ENCODE measurements at regions not wholly inside any gene's neighbourhood (a gene's known extent, or its start where the extent isn't known, plus 50 kb on each side); places are given as distances from the start of the nearest gene placed in this dataset.

DNA sequence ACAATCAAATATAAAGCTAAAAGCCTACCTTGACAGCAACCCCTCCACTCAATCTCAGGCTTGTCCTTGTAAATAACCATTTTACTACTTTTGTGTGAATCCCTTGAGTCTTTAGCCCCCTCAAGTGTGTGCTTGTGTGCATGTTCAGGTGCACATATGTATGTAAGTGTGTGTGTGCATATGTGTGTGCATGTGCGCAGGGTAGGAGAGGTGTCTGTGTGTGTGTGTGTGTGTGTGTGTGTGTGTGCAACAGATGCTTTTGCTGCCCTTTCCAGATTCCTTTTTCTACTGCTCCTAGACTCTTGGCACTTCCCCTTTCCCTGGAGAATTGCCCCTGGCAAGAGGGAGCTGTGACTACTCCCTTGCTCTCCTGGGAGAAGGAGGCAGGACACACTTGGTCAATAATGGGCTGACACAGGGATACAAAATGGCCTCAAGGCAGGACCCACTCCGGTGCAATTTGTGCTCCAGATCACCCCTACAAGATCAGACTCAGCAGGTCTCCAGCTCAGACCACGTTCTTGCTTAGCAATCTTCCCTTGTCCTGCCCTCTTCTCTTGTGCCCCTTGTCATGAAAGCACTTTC, 73.4 kb downstream of the IFNG start:
- Histone ChIP-seq H3K36me3 (peaks cover 0 to 7% (median 0%) of the 10 kb centered on the region in 11 experiments; a peak in 1 of 22 replicates), H3K9me3 (replicated peaks in 1 of 11) (peaks cover 38 to 59% (median 48%) of the 10 kb centered on the region in 11 experiments), H4K20me1 (no peaks in the 10 kb centered on the region), H3K4me3 (no peak overlapping the region), H3K9ac (no peak overlapping the region), H3K27ac (no peak overlapping the region), H3K4me2 (no peak overlapping the region), H3K4me1 (peaks cover 0 to 7% (median 2%) of the 10 kb centered on the region in 10 experiments; a peak in 9 of 20 replicates), H3K27me3 (no peaks in the 10 kb centered on the region)
- TF ChIP-seq Cebpa-rat (IDR thresholded peaks at IDR 0.05) = no peak

DNA sequence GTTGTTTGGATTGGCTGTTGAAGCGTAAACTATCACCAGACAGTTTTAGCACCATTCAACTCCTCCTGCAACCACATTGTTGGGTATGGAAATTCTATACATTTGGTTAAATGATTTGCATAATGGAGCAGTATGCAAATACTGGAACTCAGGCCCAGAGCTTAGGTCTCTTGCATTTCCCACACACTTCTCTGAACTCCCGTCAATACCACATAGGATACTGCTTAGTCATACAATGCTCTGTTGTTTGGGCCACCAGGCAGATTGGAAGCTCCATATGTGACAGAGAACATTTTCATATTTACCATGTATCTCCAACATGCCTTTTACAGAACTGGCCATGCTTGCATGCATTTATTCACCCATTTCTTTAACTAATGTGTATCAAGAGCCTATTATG, 78.0 kb downstream of the IFNG start:
- Histone ChIP-seq H3K4me1 (peaks cover 0 to 23% (median 11%) of the 10 kb centered on the region in 10 experiments; a peak in 14 of 20 replicates), H3K4me2 (peak overlapping the region in 3 of 11 experiments; percentile 11 to 66 (median 46); a peak in 4 of 22 replicates), H4K20me1 (no peaks in the 10 kb centered on the region), H3K9ac (no peak overlapping the region), H3K36me3 (peaks cover 0 to 7% (median 0%) of the 10 kb centered on the region in 11 experiments; a peak in 1 of 22 replicates), H3K4me3 (no peak overlapping the region), H3K27me3 (no peaks in the 10 kb centered on the region), H3K27ac (no peak overlapping the region), H3K9me3 (replicated peaks in 1 of 11) (peaks cover 38 to 63% (median 43%) of the 10 kb centered on the region in 11 experiments)
- no peak for TF ChIP-seq Cebpa-rat (IDR thresholded peaks at IDR 0.05)

DNA sequence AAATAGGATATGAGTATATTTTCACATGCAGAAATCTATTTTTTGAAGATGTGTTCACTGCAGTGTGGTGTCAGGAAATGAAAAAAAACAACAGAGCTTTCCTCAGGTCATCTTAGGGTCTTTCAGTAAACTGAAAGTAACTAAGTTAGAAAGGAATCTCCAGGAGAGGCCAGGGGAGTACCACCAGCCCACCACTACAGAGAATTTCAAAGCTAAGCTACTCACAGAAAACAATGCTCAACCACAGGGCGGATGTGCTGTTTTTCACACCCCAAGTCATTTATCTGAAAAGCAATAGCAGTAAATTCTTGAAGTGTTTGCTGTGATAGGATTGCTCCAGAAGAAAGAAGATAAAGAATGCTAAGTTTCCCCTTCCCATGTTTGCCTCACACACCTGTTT, 79.0 kb downstream of the IFNG start:
- H3K9ac ChIP-seq = no peak overlapping the region
- H3K9me3 ChIP-seq (replicated peaks in 1 of 11) = peaks cover 40 to 68% (median 46%) of the 10 kb centered on the region in 11 experiments
- no peak for TF ChIP-seq Cebpa-rat (IDR thresholded peaks at IDR 0.05)
- peaks cover 0 to 7% (median 0%) of the 10 kb centered on the region in 11 experiments; a peak in 1 of 22 replicates for H3K36me3 ChIP-seq
- H3K4me1 ChIP-seq = peaks cover 0 to 23% (median 11%) of the 10 kb centered on the region in 10 experiments; a peak in 14 of 20 replicates
- H3K27ac ChIP-seq = no peak overlapping the region
- H3K4me2 ChIP-seq = peak overlapping the region in 8 of 11 experiments; percentile 11 to 66 (median 48); a peak in 13 of 22 replicates
- no peaks in the 10 kb centered on the region for H3K27me3 ChIP-seq
- no peak overlapping the region for H3K4me3 ChIP-seq
- H4K20me1 ChIP-seq = no peaks in the 10 kb centered on the region

- Histone ChIP-seq H3K4me3 (no peak overlapping the region), H3K4me1 (peaks cover 0 to 23% (median 11%) of the 10 kb centered on the region in 10 experiments; a peak in 14 of 20 replicates), H4K20me1 (no peaks in the 10 kb centered on the region), H3K27ac (no peak overlapping the region), H3K36me3 (peaks cover 0 to 6% (median 0%) of the 10 kb centered on the region in 11 experiments; a peak in 1 of 22 replicates), H3K27me3 (no peaks in the 10 kb centered on the region), H3K9ac (no peak overlapping the region), H3K4me2 (no peak overlapping the region), H3K9me3 (replicated peaks in 1 of 11) (peaks cover 25 to 52% (median 32%) of the 10 kb centered on the region in 11 experiments)
- no peak for TF ChIP-seq Cebpa-rat (IDR thresholded peaks at IDR 0.05)
Measured at GRCh38 chr12:68078737-68079136, 80.8 kb downstream of the IFNG start.

GRCh38 chr12:68075416-68075815, 84.1 kb downstream of the IFNG start:
- Histone ChIP-seq H4K20me1 (no peaks in the 10 kb centered on the region), H3K36me3 (no peaks in the 10 kb centered on the region), H3K4me3 (no peak overlapping the region), H3K27ac (no peak overlapping the region), H3K4me1 (peaks cover 0 to 10% (median 2%) of the 10 kb centered on the region in 10 experiments; a peak in 13 of 20 replicates), H3K4me2 (no peak overlapping the region), H3K9me3 (replicated peaks in 1 of 11) (peaks cover 7 to 27% (median 12%) of the 10 kb centered on the region in 11 experiments; a peak in 19 of 22 replicates), H3K27me3 (no peaks in the 10 kb centered on the region), H3K9ac (no peak overlapping the region)
- TF ChIP-seq Cebpa-rat (IDR thresholded peaks at IDR 0.05) = no peak

DNA sequence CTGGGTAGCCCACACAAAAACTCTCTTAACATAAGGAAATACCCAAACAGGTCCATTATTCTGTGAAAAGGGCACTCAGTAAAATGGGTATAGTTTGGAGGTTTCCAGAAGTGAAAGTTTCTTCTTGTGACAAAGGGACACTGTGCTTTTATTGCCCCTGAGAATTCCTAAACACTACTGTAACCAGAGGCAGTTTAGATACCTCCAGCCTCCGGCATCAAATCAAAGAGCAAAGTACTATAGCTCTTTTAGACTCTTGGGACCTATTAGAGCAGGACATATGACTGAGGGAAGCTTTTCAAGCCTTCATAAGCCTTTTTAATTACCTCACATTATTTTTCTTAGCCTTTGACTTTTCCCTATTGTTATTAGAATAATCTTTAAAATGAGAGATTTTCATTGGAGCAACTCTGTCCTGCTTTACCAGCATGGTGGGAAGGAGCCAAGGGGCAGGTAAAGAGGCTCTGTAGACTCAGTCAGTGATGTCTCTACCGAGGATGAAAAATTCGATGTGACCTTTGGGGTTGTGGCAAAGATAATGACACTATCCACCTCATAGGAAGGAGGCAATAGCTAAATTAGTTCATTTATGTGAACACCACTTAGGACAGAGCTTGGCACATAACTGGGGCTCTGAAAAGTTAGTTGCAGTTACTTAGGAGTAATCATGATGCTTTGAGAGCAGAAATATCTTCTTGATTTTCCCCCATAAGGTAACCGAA, 85.1 kb downstream of the IFNG start:
- H3K9ac ChIP-seq = no peak overlapping the region
- H3K4me3 ChIP-seq = no peak overlapping the region
- TF ChIP-seq Cebpa-rat (IDR thresholded peaks at IDR 0.05) = no peak
- H3K4me1 ChIP-seq = peaks cover 0 to 10% (median 0%) of the 10 kb centered on the region in 10 experiments; a peak in 3 of 20 replicates
- H3K36me3 ChIP-seq = no peaks in the 10 kb centered on the region
- peaks cover 9 to 29% (median 13%) of the 10 kb centered on the region in 11 experiments for H3K9me3 ChIP-seq (replicated peaks in 1 of 11)
- no peaks in the 10 kb centered on the region for H4K20me1 ChIP-seq
- no peak overlapping the region for H3K27ac ChIP-seq
- H3K27me3 ChIP-seq = no peaks in the 10 kb centered on the region
- no peak overlapping the region for H3K4me2 ChIP-seq

GRCh38 chr12:68070957-68071356, 81.7 kb downstream of the IFNG-AS1 start:
- no peak overlapping the region for H3K9ac ChIP-seq
- no peaks in the 10 kb centered on the region for H4K20me1 ChIP-seq
- no peak for TF ChIP-seq Cebpa-rat (IDR thresholded peaks at IDR 0.05)
- H3K27me3 ChIP-seq = no peaks in the 10 kb centered on the region
- H3K4me3 ChIP-seq = no peak overlapping the region
- no peak overlapping the region for H3K27ac ChIP-seq
- H3K4me2 ChIP-seq = no peak overlapping the region
- peaks cover 1 to 12% (median 5%) of the 10 kb centered on the region in 10 experiments; a peak in 19 of 20 replicates for H3K4me1 ChIP-seq
- peaks cover 27 to 39% (median 35%) of the 10 kb centered on the region in 11 experiments for H3K9me3 ChIP-seq (replicated peaks in 1 of 11)
- peaks cover 0 to 7% (median 0%) of the 10 kb centered on the region in 11 experiments; a peak in 1 of 22 replicates for H3K36me3 ChIP-seq
